ENCODE measurements at regions not wholly inside any gene's neighbourhood (a gene's known extent, or its start where the extent isn't known, plus 50 kb on each side); places are given as distances from the start of the nearest gene placed in this dataset.
"Not testable (repeated sequence)": the region's sequence is repeated elsewhere in the genome, so short reads cannot be mapped to it uniquely, and the experiment has no call there.

GRCh38 chr18:38241736-38242135 is 676.1 kb upstream of the CELF4 start:
- in situ Hi-C loops (cut with MboI; ENCODE audit: low pct_unique_long_range_greater_than_20kb, low sequenced_read_pairs), result no loop called here
- DNase-seq, result no peak

DNA sequence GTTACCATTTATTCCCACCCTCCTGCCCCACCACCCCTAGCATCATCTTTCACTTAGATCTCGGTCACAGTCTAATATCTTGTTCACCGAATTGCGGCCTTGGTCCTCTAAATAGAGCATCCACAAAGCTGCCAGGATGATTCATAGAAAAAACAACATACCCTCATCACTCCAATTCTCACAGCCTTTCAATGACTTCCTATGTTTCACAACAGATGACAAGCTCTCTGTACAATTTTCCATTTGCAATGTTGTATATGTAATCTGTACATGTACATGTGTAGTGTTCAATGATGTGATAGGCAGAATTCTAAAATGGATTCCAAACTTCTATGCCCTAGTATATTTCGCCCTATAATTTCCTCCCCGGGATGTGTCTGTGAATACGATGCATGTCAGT is 675.6 kb upstream of the CELF4 start:
- no peak for DNase-seq

DNA sequence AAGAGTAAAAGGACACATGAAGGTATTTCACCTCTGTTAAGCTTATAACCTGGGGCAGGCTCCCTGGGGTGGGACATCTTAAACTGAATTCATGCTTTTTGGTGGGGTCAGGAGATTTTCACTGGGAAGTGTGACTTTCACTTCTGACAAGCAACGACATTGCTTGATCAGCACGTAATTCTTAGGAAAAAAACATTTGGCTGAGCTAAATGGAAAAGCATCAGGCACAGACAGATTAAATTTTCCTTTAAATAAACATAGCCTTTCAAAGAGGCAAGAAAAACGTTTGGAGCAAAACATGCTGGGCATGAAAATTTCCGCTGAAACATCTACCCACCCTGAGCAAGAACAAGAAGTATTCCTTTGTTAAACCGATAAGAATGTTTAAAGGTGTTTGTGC is 674.0 kb upstream of the CELF4 start:
- DNase-seq, result no peak

More for the DNA sequence above, 675.6 kb upstream of the CELF4 start:
- in situ Hi-C loops (cut with MboI; ENCODE audit: low pct_unique_long_range_greater_than_20kb, low sequenced_read_pairs), result no loop called here

DNA sequence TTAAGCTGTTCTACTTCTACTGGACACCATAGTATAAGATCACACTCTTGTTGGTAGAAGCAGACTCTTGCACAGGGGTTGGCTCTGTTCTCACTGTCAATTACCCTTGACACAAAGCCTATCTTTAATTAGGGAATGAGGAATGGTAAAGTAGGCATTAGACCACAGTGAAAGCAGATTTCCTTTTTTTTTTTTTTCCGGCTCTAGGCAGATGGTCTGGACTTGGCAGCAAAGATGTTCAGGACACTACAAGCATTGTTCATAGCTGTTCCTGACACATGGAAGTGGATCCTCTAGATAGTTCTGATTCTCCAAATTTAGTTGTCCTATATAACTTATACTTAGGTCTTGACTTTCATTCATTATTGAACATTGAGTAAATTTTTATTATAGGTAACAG is 672.2 kb upstream of the CELF4 start:
- DNase-seq, result no peak
- in situ Hi-C loops (cut with MboI; ENCODE audit: low pct_unique_long_range_greater_than_20kb, low sequenced_read_pairs), result no loop called here

More for the DNA sequence above, 674.0 kb upstream of the CELF4 start:
- in situ Hi-C loops (cut with MboI; ENCODE audit: low pct_unique_long_range_greater_than_20kb, low sequenced_read_pairs), result no loop called here

GRCh38 chr18:38221476-38222100 is 656.0 kb upstream of the CELF4 start:
- in situ Hi-C loops (cut with MboI; ENCODE audit: low pct_unique_long_range_greater_than_20kb, low sequenced_read_pairs), result no loop called here
- no peak for DNase-seq

DNA sequence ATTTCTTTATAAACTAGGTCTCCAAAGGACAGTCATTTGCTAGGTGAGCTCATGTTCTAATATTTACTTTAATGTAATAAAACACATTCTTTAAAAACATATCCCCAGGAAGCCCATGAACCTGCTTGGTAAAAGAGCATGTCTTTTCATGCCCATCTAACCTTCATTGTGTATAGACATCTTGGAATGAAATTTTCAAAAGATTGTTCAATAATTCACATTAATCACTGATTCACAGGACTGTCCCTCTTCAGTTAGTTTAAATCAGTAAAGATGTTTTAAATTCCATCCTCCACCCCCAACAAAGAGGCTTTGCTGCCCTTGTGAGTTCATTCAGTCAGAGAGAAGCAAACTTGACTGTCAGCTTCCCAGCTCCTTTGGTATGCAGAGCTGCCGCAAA is 633.4 kb upstream of the CELF4 start:
- in situ Hi-C loops (cut with MboI; ENCODE audit: low pct_unique_long_range_greater_than_20kb, low sequenced_read_pairs), result no loop called here

GRCh38 chr18:38198526-38198925 is 632.9 kb upstream of the CELF4 start:
- DNase-seq, result no peak
- in situ Hi-C loops (cut with MboI; ENCODE audit: low pct_unique_long_range_greater_than_20kb, low sequenced_read_pairs), result no loop called here

More for the DNA sequence above, 633.4 kb upstream of the CELF4 start:
- no peak for DNase-seq

- DNase-seq, result no peak
- in situ Hi-C loops (cut with MboI; ENCODE audit: low pct_unique_long_range_greater_than_20kb, low sequenced_read_pairs), result no loop called here
Measured at GRCh38 chr18:38186491-38186890, 620.9 kb upstream of the CELF4 start.

GRCh38 chr18:38174594-38174993 is 609.0 kb upstream of the CELF4 start:
- no peak for DNase-seq
- in situ Hi-C loops (cut with MboI; ENCODE audit: low pct_unique_long_range_greater_than_20kb, low sequenced_read_pairs), result no loop called here

GRCh38 chr18:38174173-38174572 is 608.6 kb upstream of the CELF4 start:
- DNase-seq, result no peak
- in situ Hi-C loops (cut with MboI; ENCODE audit: low pct_unique_long_range_greater_than_20kb, low sequenced_read_pairs), result no loop called here

GRCh38 chr18:38170845-38171244 is 605.2 kb upstream of the CELF4 start:
- no peak for DNase-seq
- in situ Hi-C loops (cut with MboI; ENCODE audit: low pct_unique_long_range_greater_than_20kb, low sequenced_read_pairs), result no loop called here

DNA sequence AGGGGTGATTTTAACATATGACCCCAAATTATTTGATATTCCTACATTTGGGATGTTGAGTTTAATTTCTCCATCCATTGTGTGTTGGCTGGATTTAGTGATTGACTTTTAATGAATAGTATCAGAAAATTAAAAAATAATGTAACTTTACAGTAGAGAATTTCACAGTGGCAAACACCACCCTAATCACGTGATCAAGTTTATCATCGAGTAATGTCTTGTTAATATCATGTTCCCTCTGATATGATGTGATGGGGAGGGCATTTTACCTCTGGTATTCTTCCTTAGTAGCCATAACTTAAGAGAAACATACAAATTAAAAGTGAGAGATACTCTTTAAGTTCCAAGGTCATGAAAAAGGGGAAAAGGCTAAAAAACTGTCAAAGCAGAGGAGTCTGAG is 602.0 kb upstream of the CELF4 start:
- in situ Hi-C loops (cut with MboI; ENCODE audit: low pct_unique_long_range_greater_than_20kb, low sequenced_read_pairs), result no loop called here
- DNase-seq, result no peak

DNA sequence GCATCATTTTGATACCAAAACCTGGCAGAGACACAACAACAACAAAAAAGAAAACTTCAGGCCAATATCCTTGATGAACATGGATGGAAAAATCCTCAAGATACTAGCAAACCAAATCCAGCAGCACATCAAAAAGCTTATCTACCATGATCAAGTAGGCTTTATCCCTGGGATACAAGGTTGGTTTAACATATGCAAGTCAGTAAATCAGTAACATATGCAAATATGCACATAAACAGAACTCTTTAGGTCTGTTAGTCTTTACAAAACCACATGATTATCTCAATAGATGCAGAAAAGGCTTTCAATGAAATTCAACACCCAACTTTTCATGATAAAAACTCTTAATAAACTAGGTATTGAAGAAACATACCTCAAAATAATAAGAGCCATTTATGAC is 587.5 kb upstream of the CELF4 start:
- in situ Hi-C loops (cut with MboI; ENCODE audit: low pct_unique_long_range_greater_than_20kb, low sequenced_read_pairs); DNase-seq: not testable (repeated sequence)

GRCh38 chr18:38116716-38117115 is 551.1 kb upstream of the CELF4 start:
- in situ Hi-C loops (cut with MboI; ENCODE audit: low pct_unique_long_range_greater_than_20kb, low sequenced_read_pairs), result no loop called here
- DNase-seq, result no peak

DNA sequence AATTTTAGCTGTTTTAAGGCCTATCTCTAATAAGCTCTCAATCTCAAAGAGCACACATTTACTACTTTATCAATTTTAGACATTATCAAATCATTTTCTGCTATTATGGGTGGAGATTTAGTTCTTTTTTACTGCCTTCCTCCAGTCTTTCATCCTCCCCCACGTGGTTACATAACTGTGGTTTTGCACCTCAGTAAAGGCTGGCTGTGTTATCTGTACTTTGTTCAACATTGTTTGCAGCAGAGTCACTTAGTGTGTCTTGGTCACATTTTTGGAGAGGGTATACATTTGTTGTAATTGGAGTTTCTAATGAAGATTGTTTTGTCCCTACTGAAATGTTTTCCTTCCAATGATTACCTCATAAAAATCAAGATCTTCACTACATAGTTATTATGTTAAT is 549.6 kb upstream of the CELF4 start:
- in situ Hi-C loops (cut with MboI; ENCODE audit: low pct_unique_long_range_greater_than_20kb, low sequenced_read_pairs), result no loop called here
- DNase-seq, result no peak

DNA sequence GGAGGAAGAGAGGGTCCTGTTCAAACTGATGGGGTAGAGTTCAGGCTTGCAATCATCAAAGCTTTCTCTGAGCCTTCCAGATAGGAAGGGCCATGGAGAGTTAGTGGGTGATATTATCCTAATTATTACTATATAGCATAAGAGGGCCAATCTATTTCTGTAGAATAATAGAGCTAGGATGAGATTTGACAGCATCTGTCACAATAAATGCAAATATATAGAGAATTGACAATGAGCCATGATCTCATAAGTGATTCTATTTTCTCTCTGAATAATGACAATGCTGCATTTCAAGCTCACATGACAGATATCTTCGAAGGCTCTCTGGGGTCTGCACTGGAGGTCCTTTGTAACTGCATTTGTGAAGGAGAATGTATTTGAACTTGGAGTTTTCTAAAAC is 521.9 kb upstream of the CELF4 start:
- no peak for DNase-seq
- in situ Hi-C loops (cut with MboI; ENCODE audit: low pct_unique_long_range_greater_than_20kb, low sequenced_read_pairs), result no loop called here

DNA sequence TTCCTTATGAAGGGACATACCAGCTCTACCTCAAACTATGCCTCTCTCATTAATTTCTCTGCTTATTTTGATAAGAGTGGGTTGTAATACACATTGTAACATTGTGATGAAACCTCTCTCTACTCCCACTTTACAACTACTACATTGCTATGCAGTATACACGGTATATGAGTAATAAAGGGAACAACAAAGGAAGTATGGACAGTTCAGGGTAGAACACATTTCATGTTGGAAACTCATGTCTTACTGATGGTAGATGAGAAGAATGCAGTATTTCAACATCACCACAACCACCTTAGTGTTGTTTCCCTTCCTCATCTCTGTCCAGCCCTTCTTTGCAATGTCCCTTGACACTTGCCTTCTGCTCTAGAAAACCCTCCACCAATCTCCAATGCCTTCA is 515.9 kb upstream of the CELF4 start:
- in situ Hi-C loops (cut with MboI; ENCODE audit: low pct_unique_long_range_greater_than_20kb, low sequenced_read_pairs), result no loop called here
- DNase-seq, result no peak

DNA sequence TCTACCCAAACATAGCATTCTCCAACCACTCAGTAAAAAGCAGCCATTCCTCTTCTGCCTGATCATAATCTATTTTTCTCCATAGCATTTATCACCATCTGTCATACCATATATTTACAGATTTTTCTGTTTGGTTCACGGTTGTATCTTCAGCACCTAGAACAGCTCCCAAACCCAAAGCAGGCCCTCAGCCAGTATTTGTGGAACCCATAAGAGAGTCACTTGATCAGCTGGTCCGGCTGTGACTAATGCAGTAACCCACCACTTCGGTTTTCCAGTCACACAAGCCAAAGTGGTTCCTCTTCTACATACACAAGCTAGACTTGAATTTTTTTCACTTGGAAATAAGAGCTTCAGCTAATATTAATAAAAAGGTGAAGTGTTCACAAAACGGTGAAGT is 511.6 kb upstream of the CELF4 start:
- DNase-seq, result no peak
- in situ Hi-C loops (cut with MboI; ENCODE audit: low pct_unique_long_range_greater_than_20kb, low sequenced_read_pairs), result no loop called here

- DNase-seq, result no peak
- in situ Hi-C loops (cut with MboI; ENCODE audit: low pct_unique_long_range_greater_than_20kb, low sequenced_read_pairs), result no loop called here
Measured at GRCh38 chr18:38076346-38077070, 510.9 kb upstream of the CELF4 start.

GRCh38 chr18:38074298-38074876 is 508.8 kb upstream of the CELF4 start:
- DNase-seq, result no peak
- in situ Hi-C loops (cut with MboI; ENCODE audit: low pct_unique_long_range_greater_than_20kb, low sequenced_read_pairs), result no loop called here

GRCh38 chr18:38067821-38068220 is 502.2 kb upstream of the CELF4 start:
- in situ Hi-C loops (cut with MboI; ENCODE audit: low pct_unique_long_range_greater_than_20kb, low sequenced_read_pairs), result no loop called here
- DNase-seq, result no peak
